ENCODE measurements at regions not wholly inside any gene's neighbourhood (a gene's known extent, or its start where the extent isn't known, plus 50 kb on each side); places are given as distances from the start of the nearest gene placed in this dataset.

DNA sequence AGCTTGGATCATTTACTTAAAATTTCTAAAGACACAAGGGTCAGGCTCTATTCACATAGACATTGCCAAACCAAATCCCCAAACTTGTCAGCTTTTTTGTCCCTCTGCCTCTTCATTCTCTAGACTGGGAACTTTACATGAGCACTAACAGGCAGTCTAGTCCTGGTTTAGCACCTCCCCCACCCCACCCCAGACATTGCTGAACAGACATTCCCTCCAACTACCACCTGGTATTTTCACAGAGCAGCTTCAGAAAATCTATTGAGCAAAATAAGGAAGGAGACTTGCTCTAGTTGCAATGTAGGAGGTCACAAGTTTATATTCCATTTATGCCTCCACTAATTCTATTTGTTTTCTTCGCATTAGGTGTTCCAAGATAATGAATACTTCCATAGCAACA, 56.8 kb upstream of the AASS start:
- H3K36me3 ChIP-seq (ENCODE audit: insufficient read depth, low read length), result no peaks in the 10 kb centered on the region
- no peak overlapping the region for H2AFZ ChIP-seq (ENCODE audit: low read length)
- no peak overlapping the region for H3K4me2 ChIP-seq (ENCODE audit: low read length)
- no peaks in the 10 kb centered on the region for H3K9me2 ChIP-seq (ENCODE audit: insufficient read depth, low read length)
- DNase-seq (ENCODE audit: low spot score), result no peak
- ChIA-PET CTCF (ENCODE audit: unreplicated experiment) (no interaction called here), POLR2A (no interaction called here)
- TF ChIP-seq, protein P1, sequence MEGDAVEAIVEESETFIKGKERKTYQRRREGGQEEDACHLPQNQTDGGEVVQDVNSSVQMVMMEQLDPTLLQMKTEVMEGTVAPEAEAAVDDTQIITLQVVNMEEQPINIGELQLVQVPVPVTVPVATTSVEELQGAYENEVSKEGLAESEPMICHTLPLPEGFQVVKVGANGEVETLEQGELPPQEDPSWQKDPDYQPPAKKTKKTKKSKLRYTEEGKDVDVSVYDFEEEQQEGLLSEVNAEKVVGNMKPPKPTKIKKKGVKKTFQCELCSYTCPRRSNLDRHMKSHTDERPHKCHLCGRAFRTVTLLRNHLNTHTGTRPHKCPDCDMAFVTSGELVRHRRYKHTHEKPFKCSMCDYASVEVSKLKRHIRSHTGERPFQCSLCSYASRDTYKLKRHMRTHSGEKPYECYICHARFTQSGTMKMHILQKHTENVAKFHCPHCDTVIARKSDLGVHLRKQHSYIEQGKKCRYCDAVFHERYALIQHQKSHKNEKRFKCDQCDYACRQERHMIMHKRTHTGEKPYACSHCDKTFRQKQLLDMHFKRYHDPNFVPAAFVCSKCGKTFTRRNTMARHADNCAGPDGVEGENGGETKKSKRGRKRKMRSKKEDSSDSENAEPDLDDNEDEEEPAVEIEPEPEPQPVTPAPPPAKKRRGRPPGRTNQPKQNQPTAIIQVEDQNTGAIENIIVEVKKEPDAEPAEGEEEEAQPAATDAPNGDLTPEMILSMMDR (conservative IDR thresholded peaks at IDR 0.05; ENCODE audit: low read length), result no peak
- no peak for TF ChIP-seq EZH2phosphoT487 (IDR thresholded peaks at IDR 0.05; ENCODE audit: borderline replicate concordance, low read depth, low read length)
- intact Hi-C loops (cut with micrococcal nuclease; ENCODE audit: unreplicated experiment), result no loop called here
- no peaks in the 10 kb centered on the region for H3K79me2 ChIP-seq (ENCODE audit: insufficient read depth, low read depth, low read length)
- no peak overlapping the region for H3K27ac ChIP-seq (ENCODE audit: low read depth, low read length, poor library complexity, severe bottlenecking)
- BruUV-seq (replicated peaks), result no TSS peak
- no peaks in the 10 kb centered on the region for H4K20me1 ChIP-seq (ENCODE audit: insufficient read depth, low read length)
- H3K4me1 ChIP-seq (ENCODE audit: insufficient read depth, low read length, poor library complexity, severe bottlenecking), result no peaks in the 10 kb centered on the region
- no peak overlapping the region for H3K4me3 ChIP-seq (ENCODE audit: low read depth, low read length, poor library complexity, severe bottlenecking)
- no peaks in the 10 kb centered on the region for H3K9me3 ChIP-seq (ENCODE audit: low read length)

DNA sequence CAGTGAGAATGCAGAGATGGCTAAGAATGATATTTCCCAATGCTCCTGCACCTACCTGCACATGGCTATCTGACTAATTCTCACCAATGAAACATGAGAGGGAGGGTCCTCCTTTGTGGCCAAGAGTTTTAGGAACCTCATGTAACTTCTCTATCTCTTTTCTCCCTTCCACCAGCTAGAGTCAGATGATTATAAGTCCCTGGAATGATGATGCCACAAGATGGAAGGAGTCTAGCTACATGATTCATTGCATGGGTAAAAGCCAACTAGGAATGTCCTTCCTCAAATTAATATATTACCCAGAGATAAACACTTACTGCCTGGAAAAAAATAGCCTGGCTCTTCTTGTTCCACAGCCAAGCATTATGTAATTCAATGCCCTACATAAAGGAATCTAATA, 55.1 kb upstream of the AASS start:
- no peak overlapping the region for H2AFZ ChIP-seq (ENCODE audit: low read length)
- H3K4me1 ChIP-seq (ENCODE audit: insufficient read depth, low read length, poor library complexity, severe bottlenecking), result no peaks in the 10 kb centered on the region
- no TSS peak for BruUV-seq (replicated peaks)
- CTCF ChIA-PET (ENCODE audit: unreplicated experiment), result no interaction called here
- H3K4me3 ChIP-seq (ENCODE audit: low read depth, low read length, poor library complexity, severe bottlenecking), result no peak overlapping the region
- no peaks in the 10 kb centered on the region for H3K9me3 ChIP-seq (ENCODE audit: low read length)
- intact Hi-C loops (cut with micrococcal nuclease; ENCODE audit: unreplicated experiment), result no loop called here
- no peaks in the 10 kb centered on the region for H3K79me2 ChIP-seq (ENCODE audit: insufficient read depth, low read depth, low read length)
- no peaks in the 10 kb centered on the region for H3K36me3 ChIP-seq (ENCODE audit: insufficient read depth, low read length)
- no peaks in the 10 kb centered on the region for H4K20me1 ChIP-seq (ENCODE audit: insufficient read depth, low read length)
- no peak overlapping the region for H3K4me2 ChIP-seq (ENCODE audit: low read length)
- H3K9me2 ChIP-seq (ENCODE audit: insufficient read depth, low read length), result no peaks in the 10 kb centered on the region
- DNase-seq (ENCODE audit: low spot score), result no peak
- no peak overlapping the region for H3K27ac ChIP-seq (ENCODE audit: low read depth, low read length, poor library complexity, severe bottlenecking)
- TF ChIP-seq, protein P1 (conservative IDR thresholded peaks at IDR 0.05; ENCODE audit: low read length), result no peak
- no peak for TF ChIP-seq EZH2phosphoT487 (IDR thresholded peaks at IDR 0.05; ENCODE audit: borderline replicate concordance, low read depth, low read length)
- POLR2A ChIA-PET, result interaction anchor here (1.2 kb wide), 1 partner anchor 73 kb away, joined by 4 read pairs; no protein-coding TSS in a partner anchor

GRCh38 chr7:122198581-122198980, 54.5 kb upstream of the AASS start:
- Histone ChIP-seq H3K79me2 (ENCODE audit: insufficient read depth, low read depth, low read length) (no peaks in the 10 kb centered on the region), H3K9me2 (ENCODE audit: insufficient read depth, low read length) (no peaks in the 10 kb centered on the region), H3K4me3 (ENCODE audit: low read depth, low read length, poor library complexity, severe bottlenecking) (no peak overlapping the region), H3K4me2 (ENCODE audit: low read length) (no peak overlapping the region), H3K36me3 (ENCODE audit: insufficient read depth, low read length) (no peaks in the 10 kb centered on the region), H3K27ac (ENCODE audit: low read depth, low read length, poor library complexity, severe bottlenecking) (no peak overlapping the region), H2AFZ (ENCODE audit: low read length) (no peak overlapping the region), H4K20me1 (ENCODE audit: insufficient read depth, low read length) (no peaks in the 10 kb centered on the region), H3K9me3 (ENCODE audit: low read length) (no peaks in the 10 kb centered on the region), H3K4me1 (ENCODE audit: insufficient read depth, low read length, poor library complexity, severe bottlenecking) (no peaks in the 10 kb centered on the region)
- CTCF ChIA-PET (ENCODE audit: unreplicated experiment), result no interaction called here
- POLR2A ChIA-PET, result interaction anchor here (1.2 kb wide), 1 partner anchor 74 kb away, joined by 4 read pairs; no protein-coding TSS in a partner anchor
- intact Hi-C loops (cut with micrococcal nuclease; ENCODE audit: unreplicated experiment), result no loop called here
- no TSS peak for BruUV-seq (replicated peaks)
- TF ChIP-seq, protein P1 (conservative IDR thresholded peaks at IDR 0.05; ENCODE audit: low read length), result no peak
- TF ChIP-seq EZH2phosphoT487 (IDR thresholded peaks at IDR 0.05; ENCODE audit: borderline replicate concordance, low read depth, low read length), result no peak
- DNase-seq (ENCODE audit: low spot score), result no peak

All from OCI-LY7 (cell line).